ENCODE measurements at regions not wholly inside any gene's neighbourhood (a gene's known extent, or its start where the extent isn't known, plus 50 kb on each side); places are given as distances from the start of the nearest gene placed in this dataset.

- TF ChIP-seq CHD2 (IDR thresholded peaks at IDR 0.05; ENCODE audit: low read length, partially characterized antibody) (no peak), CTCF (IDR thresholded peaks at IDR 0.05) (no peak), TP53 (CRISPR knock-in tag; IDR thresholded peaks at IDR 0.05) (no peak), RFX5 (IDR thresholded peaks at IDR 0.05) (no peak), POLR2A (IDR thresholded peaks at IDR 0.05; ENCODE audit: low read length) (no peak), HES2 (IDR thresholded peaks at IDR 0.05) (no peak), CHD4 (IDR thresholded peaks at IDR 0.05; ENCODE audit: borderline replicate concordance) (no peak), NR3C1 (IDR thresholded peaks at IDR 0.05) (no peak), MAX (IDR thresholded peaks at IDR 0.05) (no peak), FOSL2 (IDR thresholded peaks at IDR 0.05) (no peak), FOSL2 (CRISPR knock-in tag; IDR thresholded peaks at IDR 0.05) (no peak), KDM5A (IDR thresholded peaks at IDR 0.05) (no peak), RAD21 (conservative IDR thresholded peaks at IDR 0.05 in 1 of 2, IDR thresholded peaks at IDR 0.05 in 1 of 2) (no peak)
Measured at GRCh38 chr10:115033898-115034297, 59.3 kb upstream of the ATRNL1 start.

Data from A549 (cell line).